ENCODE measurements at regions not wholly inside any gene's neighbourhood (a gene's known extent, or its start where the extent isn't known, plus 50 kb on each side); places are given as distances from the start of the nearest gene placed in this dataset.

DNA sequence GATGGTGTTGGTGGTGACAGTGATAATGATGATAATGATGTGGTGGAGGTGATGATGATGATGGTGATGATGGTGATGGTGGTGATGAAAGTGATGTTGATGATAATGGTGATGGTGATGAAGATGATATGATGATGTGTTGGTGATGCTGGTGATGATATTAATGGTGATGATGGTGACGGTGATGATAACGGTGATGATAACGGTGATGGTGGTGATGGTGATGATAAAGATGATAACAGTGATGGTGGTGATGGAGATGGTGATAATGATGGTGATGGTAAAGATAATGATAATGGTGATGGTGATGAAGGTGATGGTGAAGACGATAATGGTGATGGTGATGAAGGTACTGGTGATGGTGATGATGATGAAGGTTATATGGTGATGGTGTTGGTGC is 76.6 kb downstream of the UNCX start:
- Mint-ChIP-seq H3K27me3 (ENCODE audit: unreplicated experiment) (peaks cover 4% of the 10 kb centered on the region), H3K4me1 (ENCODE audit: low read depth, unreplicated experiment) (no peaks in the 10 kb centered on the region), H3K36me3 (ENCODE audit: insufficient read depth, unreplicated experiment) (no peaks in the 10 kb centered on the region), H3K4me3 (ENCODE audit: low read depth, unreplicated experiment) (no peak overlapping the region), H3K27ac (ENCODE audit: unreplicated experiment) (no peak overlapping the region), H3K9me3 (ENCODE audit: low read depth, unreplicated experiment) (no peaks in the 10 kb centered on the region)
- CTCF ChIA-PET = no interaction called here
- intact Hi-C loops (cut with micrococcal nuclease; ENCODE audit: unreplicated experiment) = no loop called here
- no TSS peak for BruUV-seq (replicated peaks)
- TF ChIP-seq, protein P1, sequence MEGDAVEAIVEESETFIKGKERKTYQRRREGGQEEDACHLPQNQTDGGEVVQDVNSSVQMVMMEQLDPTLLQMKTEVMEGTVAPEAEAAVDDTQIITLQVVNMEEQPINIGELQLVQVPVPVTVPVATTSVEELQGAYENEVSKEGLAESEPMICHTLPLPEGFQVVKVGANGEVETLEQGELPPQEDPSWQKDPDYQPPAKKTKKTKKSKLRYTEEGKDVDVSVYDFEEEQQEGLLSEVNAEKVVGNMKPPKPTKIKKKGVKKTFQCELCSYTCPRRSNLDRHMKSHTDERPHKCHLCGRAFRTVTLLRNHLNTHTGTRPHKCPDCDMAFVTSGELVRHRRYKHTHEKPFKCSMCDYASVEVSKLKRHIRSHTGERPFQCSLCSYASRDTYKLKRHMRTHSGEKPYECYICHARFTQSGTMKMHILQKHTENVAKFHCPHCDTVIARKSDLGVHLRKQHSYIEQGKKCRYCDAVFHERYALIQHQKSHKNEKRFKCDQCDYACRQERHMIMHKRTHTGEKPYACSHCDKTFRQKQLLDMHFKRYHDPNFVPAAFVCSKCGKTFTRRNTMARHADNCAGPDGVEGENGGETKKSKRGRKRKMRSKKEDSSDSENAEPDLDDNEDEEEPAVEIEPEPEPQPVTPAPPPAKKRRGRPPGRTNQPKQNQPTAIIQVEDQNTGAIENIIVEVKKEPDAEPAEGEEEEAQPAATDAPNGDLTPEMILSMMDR (IDR thresholded peaks at IDR 0.05; ENCODE audit: unreplicated experiment) = no peak
- no peak for DNase-seq

DNA sequence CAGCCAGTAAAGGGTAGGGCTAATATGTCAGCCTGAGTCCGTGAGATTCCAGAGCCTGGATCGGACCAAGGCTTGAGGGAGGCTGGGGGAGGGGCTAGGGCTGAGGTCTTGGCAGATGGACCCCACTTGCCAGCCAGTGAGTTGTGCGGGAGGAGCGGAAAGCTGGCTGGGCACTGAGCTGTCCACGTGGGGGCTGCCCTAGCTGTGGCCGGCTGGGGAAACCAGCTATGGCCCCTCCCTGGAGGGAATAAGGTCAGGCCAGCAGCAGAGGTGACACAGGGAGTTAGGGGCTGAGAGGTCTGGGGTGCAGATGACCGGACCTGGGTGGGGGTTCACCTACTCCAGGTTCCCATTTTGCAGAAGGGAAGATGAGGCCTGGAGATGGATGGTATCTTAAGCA is 77.3 kb downstream of the UNCX start:
- no peak for DNase-seq
- CTCF ChIA-PET = no interaction called here
- Mint-ChIP-seq H3K9me3 (ENCODE audit: low read depth, unreplicated experiment) (no peaks in the 10 kb centered on the region), H3K27me3 (ENCODE audit: unreplicated experiment) (peaks cover under 1% of the 10 kb centered on the region), H3K4me1 (ENCODE audit: low read depth, unreplicated experiment) (no peaks in the 10 kb centered on the region), H3K27ac (ENCODE audit: unreplicated experiment) (no peak overlapping the region), H3K4me3 (ENCODE audit: low read depth, unreplicated experiment) (no peak overlapping the region), H3K36me3 (ENCODE audit: insufficient read depth, unreplicated experiment) (no peaks in the 10 kb centered on the region)
- intact Hi-C loops (cut with micrococcal nuclease; ENCODE audit: unreplicated experiment) = no loop called here
- BruUV-seq (replicated peaks) = no TSS peak
- TF ChIP-seq, protein P1 (IDR thresholded peaks at IDR 0.05; ENCODE audit: unreplicated experiment) = no peak

DNA sequence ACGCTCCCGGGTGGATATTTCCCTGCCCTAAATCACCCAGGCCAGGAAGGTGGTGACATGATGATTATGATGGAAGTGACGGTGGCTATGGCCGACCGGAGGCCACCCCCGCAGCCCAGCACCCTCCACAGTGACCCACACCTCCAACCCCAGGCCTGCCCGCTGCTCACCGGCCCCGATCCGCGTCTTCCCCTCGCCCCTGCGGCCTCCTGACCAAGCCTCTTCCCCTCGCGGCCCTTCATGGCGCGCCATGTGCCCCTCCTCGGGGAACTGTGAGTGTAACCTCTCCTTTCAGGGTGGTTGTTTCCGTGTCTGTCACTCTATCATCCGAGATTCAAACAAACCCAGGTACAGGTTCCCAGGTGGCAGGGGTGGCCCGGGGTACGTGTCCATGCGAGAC is 78.3 kb downstream of the UNCX start:
- Mint-ChIP-seq H3K36me3 (ENCODE audit: insufficient read depth, unreplicated experiment) (no peaks in the 10 kb centered on the region), H3K27ac (ENCODE audit: unreplicated experiment) (no peak overlapping the region), H3K27me3 (ENCODE audit: unreplicated experiment) (peaks cover 9% of the 10 kb centered on the region), H3K4me1 (ENCODE audit: low read depth, unreplicated experiment) (no peaks in the 10 kb centered on the region), H3K9me3 (ENCODE audit: low read depth, unreplicated experiment) (no peaks in the 10 kb centered on the region), H3K4me3 (ENCODE audit: low read depth, unreplicated experiment) (no peak overlapping the region)
- intact Hi-C loops (cut with micrococcal nuclease; ENCODE audit: unreplicated experiment) = no loop called here
- TF ChIP-seq, protein P1 (IDR thresholded peaks at IDR 0.05; ENCODE audit: unreplicated experiment) = no peak
- no TSS peak for BruUV-seq (replicated peaks)
- CTCF ChIA-PET = no interaction called here
- no peak for DNase-seq

DNA sequence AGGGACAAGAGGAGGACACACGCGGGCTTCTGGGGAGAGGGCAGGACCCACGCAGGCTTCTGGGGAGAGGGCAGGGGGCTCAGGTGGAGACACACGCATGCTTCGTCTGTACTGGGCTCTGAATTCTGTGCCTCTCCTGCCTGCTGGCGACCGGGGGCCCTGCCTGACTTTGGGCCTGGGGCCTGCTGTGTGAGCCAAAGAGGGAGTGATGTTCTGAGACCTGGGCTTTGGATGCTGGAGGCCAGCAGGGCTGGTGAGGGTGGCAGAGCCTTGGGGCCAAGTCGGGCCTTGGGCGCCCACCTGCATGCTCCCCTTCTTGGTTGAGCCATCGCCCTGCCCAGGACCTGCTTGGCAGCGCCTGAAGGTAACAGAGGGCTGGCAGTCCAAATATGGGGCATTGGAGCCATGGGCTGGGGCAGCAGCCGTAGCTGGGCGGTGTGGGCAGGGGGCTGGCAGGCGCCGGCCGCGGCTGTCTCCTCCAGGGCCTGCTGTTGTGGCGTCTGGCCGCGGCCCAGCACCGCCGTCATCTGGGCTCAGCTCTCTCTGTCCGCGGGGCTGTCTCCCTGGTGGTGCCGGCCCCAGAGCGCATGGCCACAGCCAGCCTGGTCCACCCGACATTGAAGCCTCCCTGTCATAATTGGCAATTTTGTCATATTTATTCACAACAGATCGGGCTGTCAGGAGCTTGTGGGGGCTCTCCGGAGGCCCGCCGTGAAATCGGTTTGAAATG is 78.9 kb downstream of the UNCX start:
- Mint-ChIP-seq H3K36me3 (ENCODE audit: insufficient read depth, unreplicated experiment) (no peaks in the 10 kb centered on the region), H3K27me3 (ENCODE audit: unreplicated experiment) (peaks cover 16% of the 10 kb centered on the region)

More for the DNA sequence above, 78.9 kb downstream of the UNCX start:
- CTCF ChIA-PET = no interaction called here
- TF ChIP-seq, protein P1 (IDR thresholded peaks at IDR 0.05; ENCODE audit: unreplicated experiment) = no peak
- intact Hi-C loops (cut with micrococcal nuclease; ENCODE audit: unreplicated experiment) = no loop called here
- H3K9me3 Mint-ChIP-seq (ENCODE audit: low read depth, unreplicated experiment) = no peaks in the 10 kb centered on the region
- no peak overlapping the region for H3K4me3 Mint-ChIP-seq (ENCODE audit: low read depth, unreplicated experiment)
- no TSS peak for BruUV-seq (replicated peaks)
- DNase-seq = no peak
- H3K4me1 Mint-ChIP-seq (ENCODE audit: low read depth, unreplicated experiment) = no peaks in the 10 kb centered on the region
- H3K27ac Mint-ChIP-seq (ENCODE audit: unreplicated experiment) = no peak overlapping the region

Measured in Calu3 (cell line).